ENCODE measurements at regions not wholly inside any gene's neighbourhood (a gene's known extent, or its start where the extent isn't known, plus 50 kb on each side); places are given as distances from the start of the nearest gene placed in this dataset.

DNA sequence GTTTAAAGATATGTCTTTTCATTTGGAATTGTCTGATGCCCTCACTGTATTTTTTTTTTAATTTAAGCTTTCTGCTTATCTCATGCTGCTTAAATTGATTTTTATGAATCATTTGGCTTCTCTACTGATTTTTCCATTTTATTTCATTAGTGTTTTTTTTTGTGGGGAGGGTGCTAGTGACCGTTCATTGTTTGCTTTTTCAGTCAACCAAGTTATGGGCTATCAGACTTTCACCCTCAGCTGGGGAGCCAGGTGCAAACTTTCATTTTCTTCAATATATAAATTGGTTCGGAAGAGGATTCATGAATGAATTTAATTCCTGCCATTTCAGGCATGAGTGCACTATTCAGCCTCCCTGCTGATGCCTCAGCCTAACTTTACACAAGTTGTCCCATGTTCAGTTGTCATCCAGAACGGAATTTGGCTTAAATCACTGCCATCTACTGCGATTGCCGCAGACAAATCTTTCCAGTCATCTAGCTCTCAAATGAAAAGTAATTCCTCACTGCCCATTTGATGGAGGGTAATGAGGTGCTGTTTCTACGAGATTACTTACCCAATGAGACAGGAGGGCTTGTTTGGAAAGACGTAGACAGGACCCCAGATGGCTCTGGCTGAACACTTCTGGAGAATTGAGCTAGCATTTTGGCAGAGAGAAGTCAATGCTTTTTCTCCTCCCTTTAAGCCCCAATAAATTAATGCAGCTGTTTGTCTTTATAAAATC is 89.9 kb upstream of the RORA start:
- no peak for DNase-seq

- DNase-seq = no peak
These were observed 89.2 kb upstream of the RORA start for GRCh38 chr15:61318301-61318700.

DNA sequence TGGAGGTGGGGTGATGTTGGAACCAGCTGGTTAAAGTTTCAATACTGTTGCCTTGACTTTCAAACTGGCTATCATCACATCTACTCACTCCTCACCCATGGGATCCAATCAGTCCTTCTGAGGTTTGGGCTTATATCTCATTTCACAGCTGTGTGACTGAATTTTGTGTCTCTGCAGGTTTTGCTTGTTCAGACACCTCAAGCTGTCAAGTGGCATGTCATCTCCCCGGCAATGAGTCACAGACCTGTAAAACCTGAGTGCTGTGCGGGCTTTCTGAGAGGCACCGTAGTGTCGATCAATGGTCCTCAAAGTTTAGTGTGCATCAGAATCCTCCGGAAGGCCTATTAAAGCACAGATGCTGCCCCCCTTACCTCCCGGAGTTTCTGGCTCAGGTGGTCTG is 86.4 kb upstream of the RORA start:
- DNase-seq = no peak

DNA sequence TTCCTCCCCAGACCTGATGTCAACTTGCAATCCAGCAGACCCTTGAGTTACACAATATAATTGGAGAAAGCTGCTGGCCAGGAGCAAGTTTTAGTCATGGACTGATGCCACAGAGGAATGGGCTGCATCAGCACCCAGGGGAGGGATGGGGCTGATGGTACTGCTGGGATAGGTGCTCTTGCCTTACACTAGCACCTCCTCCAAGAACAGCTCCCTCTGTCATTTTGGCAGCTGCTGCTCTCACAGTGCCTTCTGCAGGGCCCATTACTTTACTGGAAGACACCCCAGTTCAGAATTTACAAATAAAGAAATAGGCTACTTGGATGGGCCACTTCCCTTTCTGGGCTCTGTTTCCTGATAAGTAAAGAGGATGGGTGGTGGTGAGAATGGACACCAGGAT is 85.3 kb upstream of the RORA start:
- DNase-seq = no peak

DNA sequence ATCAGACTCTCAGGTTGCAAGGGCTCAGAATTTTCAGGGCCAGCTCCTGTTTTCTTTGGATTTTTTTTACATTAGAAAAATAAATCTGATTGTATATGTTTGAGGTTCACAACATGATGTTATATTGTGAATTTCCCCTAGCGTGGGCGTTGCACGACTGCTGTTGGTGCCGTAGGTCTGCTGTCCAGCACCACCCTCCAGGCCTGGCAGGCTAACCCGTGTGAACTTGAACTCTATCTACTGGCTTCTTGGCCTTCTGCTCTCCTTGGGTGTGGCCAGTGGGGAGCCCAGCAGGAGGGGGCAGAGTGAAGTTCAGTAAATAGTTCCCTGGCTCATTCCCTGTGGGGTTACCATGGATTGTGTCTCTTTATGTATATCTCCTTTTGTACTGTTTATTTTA is 80.5 kb upstream of the RORA start:
- no peak for DNase-seq

DNA sequence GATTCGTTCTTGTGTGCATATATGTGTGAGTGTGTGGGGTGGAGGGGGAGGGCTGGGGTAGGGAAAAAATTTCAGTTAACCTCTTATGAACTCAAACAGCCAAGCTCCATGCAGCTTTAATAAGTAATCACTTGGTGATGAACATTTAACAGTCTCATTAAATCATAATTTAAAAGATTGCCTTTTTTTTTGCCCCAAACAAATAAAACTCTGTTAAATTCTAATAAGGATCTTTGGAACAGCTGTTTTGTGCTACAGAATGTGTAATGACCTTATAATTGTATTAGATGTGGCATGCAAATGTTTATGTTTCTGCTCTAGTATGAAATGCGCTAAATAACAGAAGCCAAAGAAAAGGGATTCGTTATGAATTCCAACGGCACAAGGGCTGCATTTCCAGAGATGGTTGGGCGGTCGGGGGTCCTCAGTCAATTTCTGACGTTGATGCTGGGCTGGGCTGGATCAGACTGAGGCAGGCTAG is 80.0 kb upstream of the RORA start:
- DNase-seq = no peak

DNA sequence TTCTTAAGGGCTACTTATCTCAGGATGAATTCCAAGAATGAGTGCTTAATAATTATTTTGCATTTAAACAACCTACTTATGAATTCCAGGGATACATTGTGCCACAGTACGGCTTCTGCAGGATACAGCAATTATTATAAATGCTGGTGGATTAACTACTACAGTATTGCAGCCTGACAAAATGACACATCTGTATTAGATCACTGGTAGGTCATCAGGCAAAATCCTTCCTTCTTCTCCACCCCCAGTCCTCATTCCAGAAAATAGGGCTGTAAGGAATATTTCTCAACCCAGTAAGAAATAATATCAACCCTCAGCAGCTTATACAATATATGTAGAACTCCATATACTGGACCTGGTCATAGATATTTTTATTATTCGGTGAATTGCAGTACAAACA is 79.3 kb upstream of the RORA start:
- DNase-seq = no peak

- DNase-seq = no peak
These were observed 78.4 kb upstream of the RORA start for GRCh38 chr15:61307474-61307873.

DNA sequence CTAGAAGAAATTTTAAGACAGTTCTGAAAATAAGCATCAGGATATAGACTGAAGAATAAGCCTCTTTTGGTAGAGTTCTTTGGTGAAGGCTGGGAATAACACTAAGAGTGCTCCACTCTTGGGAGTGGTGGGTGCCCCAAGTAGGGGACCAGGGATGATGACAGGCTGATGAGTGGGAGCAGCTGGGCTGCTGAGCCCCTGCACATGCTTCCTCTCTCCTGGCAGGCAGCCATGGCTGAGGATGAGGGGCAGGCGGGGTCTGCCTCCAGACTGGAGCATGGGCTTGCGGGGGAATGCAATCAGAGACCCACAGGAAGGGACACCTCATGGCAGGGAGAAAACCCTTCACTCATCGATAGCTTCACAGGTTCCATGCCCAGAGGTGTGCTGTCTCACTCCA is 72.6 kb upstream of the RORA start:
- no peak for DNase-seq

DNA sequence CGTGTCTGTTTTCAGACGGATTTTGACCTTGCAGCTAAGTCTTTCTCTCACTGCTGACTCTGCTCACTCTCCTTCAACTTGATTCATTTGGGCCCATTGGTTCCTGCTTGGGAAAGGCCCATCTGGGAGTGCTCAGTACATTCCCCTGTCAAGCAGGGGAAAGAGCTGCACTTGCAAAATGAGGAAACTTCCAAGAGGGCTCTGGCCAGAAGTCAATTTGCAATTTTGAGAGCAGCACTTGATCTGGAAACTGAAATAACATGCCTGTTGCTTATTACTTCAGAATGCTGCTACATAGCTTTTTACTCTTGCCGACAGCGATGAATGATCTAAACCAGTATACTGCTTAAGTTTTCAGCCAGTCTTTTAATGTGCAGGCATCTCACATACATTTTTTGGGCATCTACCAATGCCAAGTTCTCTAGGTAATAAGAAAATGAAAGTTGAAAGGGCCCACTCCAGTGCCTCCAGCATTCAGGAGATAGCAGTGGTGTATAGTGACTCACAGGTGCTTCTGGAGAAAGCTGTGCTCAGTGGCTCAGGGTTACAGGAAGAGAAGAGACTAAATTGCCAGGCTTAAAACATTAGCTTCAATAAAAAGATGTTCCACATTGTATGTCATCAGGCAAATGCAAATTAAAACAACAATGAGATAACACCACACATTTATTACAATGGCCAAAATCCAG is 70.1 kb upstream of the RORA start:
- DNase-seq = no peak

DNA sequence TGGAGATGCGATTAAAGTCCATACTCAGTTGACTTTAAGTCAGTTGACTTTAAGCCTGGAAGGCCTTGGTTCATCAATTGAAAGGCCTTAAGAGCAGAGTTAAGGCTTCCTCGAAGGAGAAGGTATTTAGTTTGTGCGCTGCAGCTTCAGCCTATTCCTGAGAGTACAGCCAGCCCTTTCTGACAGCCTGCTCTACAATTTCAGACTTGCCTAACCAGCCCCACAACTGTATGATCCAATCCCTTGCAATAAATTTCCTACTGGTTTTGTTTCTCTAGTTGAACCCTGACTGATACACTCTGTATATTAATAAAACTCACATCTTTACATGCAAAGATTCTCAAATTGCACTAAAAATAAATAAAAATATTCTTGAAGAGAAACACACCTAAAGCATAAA is 66.1 kb upstream of the RORA start:
- no peak for DNase-seq

DNA sequence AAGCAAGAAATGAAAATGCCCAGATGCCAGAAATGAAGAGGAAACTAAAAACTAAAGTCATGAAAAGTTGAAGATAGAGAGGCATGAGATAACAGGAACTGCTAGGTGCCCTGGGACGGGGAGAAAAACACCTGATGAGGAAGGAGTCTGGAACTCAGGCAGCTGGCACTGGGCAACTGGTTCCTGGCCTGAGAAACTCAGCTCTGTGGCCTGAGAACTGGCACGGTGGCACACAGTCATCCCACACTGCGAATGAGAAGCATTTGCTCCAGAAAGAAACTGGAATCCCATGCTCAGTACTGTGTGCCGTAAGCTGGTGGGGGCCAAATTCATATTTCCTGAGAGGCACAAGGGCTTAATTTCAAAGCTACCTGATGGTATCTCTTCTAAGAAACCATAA is 53.6 kb upstream of the RORA start:
- DNase-seq = no peak

- DNase-seq = no peak
These were observed 52.2 kb upstream of the RORA start for GRCh38 chr15:61281328-61281727.
